NCI-H82 treated with DMSO at 0.1 percent for 48 hours (cell line): ENCODE measurements at regions not wholly inside any gene's neighbourhood (a gene's known extent, or its start where the extent isn't known, plus 50 kb on each side); places are given as distances from the start of the nearest gene placed in this dataset.
A peak's percentile ranks its signal among the peaks of the same experiment; 100 is the strongest.
"Not testable (repeated sequence)": the region's sequence is repeated elsewhere in the genome, so short reads cannot be mapped to it uniquely, and the experiment has no call there.

Experiments used
- DNase-seq: peaks from one replicate; lab custom pipeline; 2025; ENCODE audit not compliant: unreplicated experiment; lab: John Stamatoyannopoulos, UW

- no peak for DNase-seq
Observed at GRCh38 chr6:119749335-119749734, 399.8 kb upstream of the MAN1A1 start.

GRCh38 chr6:119748535-119748934 lies 399.0 kb upstream of the MAN1A1 start:
- DNase-seq: not testable (repeated sequence)

- peak; percentile 58 for DNase-seq
Observed at GRCh38 chr6:119742188-119742803, 392.7 kb upstream of the MAN1A1 start.

- DNase-seq: peak; percentile 9
Observed at GRCh38 chr6:119739769-119740168, 390.2 kb upstream of the MAN1A1 start.

GRCh38 chr6:119738425-119738824 lies 388.9 kb upstream of the MAN1A1 start:
- DNase-seq: no peak

- DNase-seq: no peak
Observed at GRCh38 chr6:119736296-119737021, 386.9 kb upstream of the MAN1A1 start.

- DNase-seq: no peak
Observed at GRCh38 chr6:119735530-119735929, 386.0 kb upstream of the MAN1A1 start.

- DNase-seq: no peak
Observed at GRCh38 chr6:119734227-119734626, 384.7 kb upstream of the MAN1A1 start.

- DNase-seq: no peak
Observed at GRCh38 chr6:119728935-119729334, 379.4 kb upstream of the MAN1A1 start.

- no peak for DNase-seq
Observed at GRCh38 chr6:119728220-119728750, 378.7 kb upstream of the MAN1A1 start.

- no peak for DNase-seq
Observed at GRCh38 chr6:119727504-119728219, 378.1 kb upstream of the MAN1A1 start.

GRCh38 chr6:119726912-119727311 lies 377.4 kb upstream of the MAN1A1 start:
- not testable (repeated sequence) for DNase-seq

- no peak for DNase-seq
Observed at GRCh38 chr6:119726086-119726485, 376.5 kb upstream of the MAN1A1 start.

GRCh38 chr6:119720160-119720559 lies 370.6 kb upstream of the MAN1A1 start:
- no peak for DNase-seq

- DNase-seq: no peak
Observed at GRCh38 chr6:119717942-119718341, 368.4 kb upstream of the MAN1A1 start.

- DNase-seq: no peak
Observed at GRCh38 chr6:119716668-119717270, 367.2 kb upstream of the MAN1A1 start.

- DNase-seq: no peak
Observed at GRCh38 chr6:119713903-119714302, 364.3 kb upstream of the MAN1A1 start.

- no peak for DNase-seq
Observed at GRCh38 chr6:119686644-119687043, 337.1 kb upstream of the MAN1A1 start.

- no peak for DNase-seq
Observed at GRCh38 chr6:119686240-119686639, 336.7 kb upstream of the MAN1A1 start.

GRCh38 chr6:119683671-119684070 lies 334.1 kb upstream of the MAN1A1 start:
- no peak for DNase-seq

- no peak for DNase-seq
Observed at GRCh38 chr6:119683031-119683430, 333.5 kb upstream of the MAN1A1 start.
